Tibial nerve (tissue), 3 donors: ENCODE measurements at regions not wholly inside any gene's neighbourhood (a gene's known extent, or its start where the extent isn't known, plus 50 kb on each side); places are given as distances from the start of the nearest gene placed in this dataset.

ENCODE experiments used
- CTCF ChIP-seq, 5 experiments: fragments of 200-600 bp in 3 of 5; fragments of 450-650 bp in 2 of 5; sonication (generic) in 3 of 5; IDR thresholded peaks; one replicate each; pipeline ENCODE4 v1.5.1; 2016 to 2019; ENCODE audit warnings: antibody characterized with exemption in 5 of 5, mild to moderate bottlenecking in 3 of 5, moderate library complexity in 2 of 5
- POLR2A ChIP-seq, 2 donors: fragments of 450-650 bp; IDR thresholded peaks; one replicate each; pipeline ENCODE4 v1.6.1; 2017; ENCODE audit warnings: antibody characterized with exemption in 2 of 2, mild to moderate bottlenecking in 2 of 2, moderate library complexity in 2 of 2

- no peak for TF ChIP-seq CTCF (IDR thresholded peaks at IDR 0.05)
- no peak for TF ChIP-seq POLR2A (IDR thresholded peaks at IDR 0.05)
These were observed 278.6 kb downstream of the DUSP6 start for GRCh38 chr12:89073659-89074058.
